Astrocyte (in vitro differentiated cells and primary cell): ENCODE measurements at regions not wholly inside any gene's neighbourhood (a gene's known extent, or its start where the extent isn't known, plus 50 kb on each side); places are given as distances from the start of the nearest gene placed in this dataset.

ENCODE experiments used
- EZH2 ChIP-seq: IDR thresholded peaks from 2 replicates; pipeline ENCODE4 v1.6.1; 2012; ENCODE audit warnings: mild to moderate bottlenecking, low read length, inconsistent platforms; ENCODE audit not compliant: insufficient read depth
- TF ChIP-seq, protein P1 (sequence below): IDR thresholded peaks from 2 replicates; pipeline ENCODE4 v1.5.1; 2011; ENCODE audit warnings: low read depth, mild to moderate bottlenecking, inconsistent platforms, low read length, moderate library complexity; ENCODE audit not compliant: insufficient read depth

DNA sequence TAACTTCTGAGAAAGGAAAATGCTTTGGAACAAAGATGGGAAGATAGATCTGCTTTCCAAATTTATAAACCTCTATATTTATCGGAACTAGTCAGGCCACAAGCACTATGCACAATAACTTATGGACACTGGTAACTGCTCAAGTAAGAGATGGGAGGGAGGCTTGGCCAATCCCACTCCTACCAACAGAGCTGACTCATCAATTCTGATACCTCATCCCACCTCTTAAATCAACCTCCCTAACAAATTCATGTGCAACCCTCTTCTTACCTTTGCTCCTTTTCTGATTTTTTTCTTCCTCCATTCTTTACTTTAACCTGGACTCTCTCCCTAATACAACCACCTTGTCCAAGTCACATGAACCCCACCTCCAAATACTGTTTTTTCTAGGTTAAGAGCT lies 289.9 kb upstream of the FAM241A start:
- TF ChIP-seq, protein P1, sequence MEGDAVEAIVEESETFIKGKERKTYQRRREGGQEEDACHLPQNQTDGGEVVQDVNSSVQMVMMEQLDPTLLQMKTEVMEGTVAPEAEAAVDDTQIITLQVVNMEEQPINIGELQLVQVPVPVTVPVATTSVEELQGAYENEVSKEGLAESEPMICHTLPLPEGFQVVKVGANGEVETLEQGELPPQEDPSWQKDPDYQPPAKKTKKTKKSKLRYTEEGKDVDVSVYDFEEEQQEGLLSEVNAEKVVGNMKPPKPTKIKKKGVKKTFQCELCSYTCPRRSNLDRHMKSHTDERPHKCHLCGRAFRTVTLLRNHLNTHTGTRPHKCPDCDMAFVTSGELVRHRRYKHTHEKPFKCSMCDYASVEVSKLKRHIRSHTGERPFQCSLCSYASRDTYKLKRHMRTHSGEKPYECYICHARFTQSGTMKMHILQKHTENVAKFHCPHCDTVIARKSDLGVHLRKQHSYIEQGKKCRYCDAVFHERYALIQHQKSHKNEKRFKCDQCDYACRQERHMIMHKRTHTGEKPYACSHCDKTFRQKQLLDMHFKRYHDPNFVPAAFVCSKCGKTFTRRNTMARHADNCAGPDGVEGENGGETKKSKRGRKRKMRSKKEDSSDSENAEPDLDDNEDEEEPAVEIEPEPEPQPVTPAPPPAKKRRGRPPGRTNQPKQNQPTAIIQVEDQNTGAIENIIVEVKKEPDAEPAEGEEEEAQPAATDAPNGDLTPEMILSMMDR, result no peak
- TF ChIP-seq EZH2, result no peak
